Activated T-cell treated with anti-CD3 and anti-CD28 coated beads for 1 hour (primary cell): ENCODE measurements at regions not wholly inside any gene's neighbourhood (a gene's known extent, or its start where the extent isn't known, plus 50 kb on each side); places are given as distances from the start of the nearest gene placed in this dataset.

Experiments used
- DNase-seq: peaks from one replicate; pipeline ENCODE4 v3.0.0-alpha.2; 2020; ENCODE audit warnings: low read depth

GRCh38 chr12:97275256-97275655 lies 187.3 kb upstream of the RMST start:
- DNase-seq, result no peak

GRCh38 chr12:97275728-97276590 lies 186.6 kb upstream of the RMST start:
- DNase-seq, result no peak

DNA sequence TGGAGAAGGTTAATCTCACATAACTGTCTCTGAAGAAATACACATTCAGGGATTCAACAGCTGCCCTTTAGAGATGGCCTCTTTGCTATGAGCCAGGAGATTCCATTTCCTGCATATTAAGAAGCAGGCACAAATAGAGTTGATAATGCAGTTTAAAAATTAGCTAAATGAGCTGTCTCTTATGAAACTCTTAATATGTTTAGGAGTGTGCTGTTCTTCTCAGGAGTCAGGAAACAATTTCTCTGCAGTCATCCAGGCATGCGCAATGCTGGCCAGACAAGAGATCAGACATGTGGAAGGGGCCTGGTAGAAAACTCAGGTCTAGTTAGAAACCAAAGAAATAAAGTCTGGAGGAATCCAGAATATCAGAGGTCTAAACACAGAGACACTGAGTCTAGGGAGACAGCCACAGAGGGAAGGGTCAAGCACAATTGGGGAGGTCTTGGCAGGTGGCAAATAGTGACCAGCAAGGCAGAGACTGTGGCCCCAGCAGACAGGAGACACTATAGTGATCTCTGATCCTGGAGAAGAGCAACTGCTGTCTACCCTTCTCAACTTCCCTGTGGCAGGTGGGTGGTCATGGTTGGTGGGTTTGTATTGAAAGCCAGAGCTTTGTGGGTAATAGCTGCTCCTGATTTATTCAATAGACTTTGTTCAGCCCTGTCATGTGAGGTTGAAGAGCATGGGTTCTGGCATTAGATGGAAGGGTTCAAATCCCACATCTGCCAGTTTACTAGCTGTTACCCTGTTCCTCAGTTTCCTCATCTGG lies 185.8 kb upstream of the RMST start:
- DNase-seq, result no peak

- DNase-seq, result no peak
Observed at GRCh38 chr12:97283297-97283696, 179.3 kb upstream of the RMST start.

DNA sequence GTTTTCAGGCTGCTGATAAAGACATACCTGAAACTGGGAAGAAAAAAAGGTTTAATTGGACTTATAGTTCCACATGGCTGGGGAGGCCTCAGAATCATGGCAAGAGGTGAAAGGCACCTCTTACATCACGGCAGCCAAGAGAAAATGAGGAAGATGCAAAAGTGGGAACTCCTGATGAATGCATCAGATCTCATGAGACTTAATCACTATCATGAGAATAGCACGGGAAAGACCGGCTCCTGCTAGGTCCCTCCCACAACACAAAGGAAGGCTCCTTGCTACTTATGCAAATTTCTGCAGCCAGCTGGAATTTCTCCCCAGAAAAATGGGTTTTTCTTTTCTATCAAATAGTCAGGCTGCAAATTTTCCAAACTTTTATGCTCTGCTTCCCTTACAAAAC lies 174.1 kb upstream of the RMST start:
- DNase-seq, result no peak

DNA sequence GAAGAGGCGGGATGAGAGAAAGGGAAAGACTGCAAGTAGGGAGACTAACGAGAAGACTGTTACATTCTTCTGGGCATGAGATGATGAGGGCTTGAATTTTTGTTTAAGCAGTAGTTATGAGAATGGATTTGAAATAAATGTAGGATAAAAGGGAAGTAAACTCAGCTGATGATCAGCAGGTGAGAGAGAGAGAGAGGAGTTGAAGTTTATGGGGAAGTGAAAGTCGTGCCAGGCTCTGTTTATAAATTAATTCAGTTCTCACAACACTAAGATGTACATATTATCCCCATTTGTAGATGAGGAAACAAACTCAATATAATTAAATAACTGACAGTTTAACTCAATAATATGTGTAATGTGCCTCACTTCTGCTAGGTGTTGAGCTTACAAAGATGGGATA lies 170.0 kb upstream of the RMST start:
- DNase-seq, result no peak

DNA sequence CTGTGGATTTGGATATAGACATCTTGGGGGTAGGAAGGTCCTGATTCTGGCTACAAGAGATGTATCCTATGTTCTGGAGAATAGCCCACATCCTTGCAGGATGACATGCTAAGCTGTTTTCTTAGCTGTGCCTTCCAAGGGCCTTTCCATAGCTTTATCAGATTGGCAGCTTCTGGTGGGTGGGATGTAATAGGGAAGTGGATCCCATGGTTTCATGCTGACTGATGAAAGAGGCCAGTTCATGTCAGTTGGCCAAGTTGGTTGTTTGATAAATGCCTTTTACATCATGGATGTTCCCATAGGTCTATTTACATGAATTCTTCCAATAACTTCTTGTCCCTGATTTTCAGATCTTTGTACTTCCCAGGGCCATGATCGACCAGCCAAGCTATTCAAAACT lies 169.1 kb upstream of the RMST start:
- DNase-seq, result no peak

GRCh38 chr12:97299847-97300246 lies 162.8 kb upstream of the RMST start:
- no peak for DNase-seq

- DNase-seq, result no peak
Observed at GRCh38 chr12:97300431-97300830, 162.2 kb upstream of the RMST start.

GRCh38 chr12:97300891-97301290 lies 161.7 kb upstream of the RMST start:
- DNase-seq, result no peak

- DNase-seq, result no peak
Observed at GRCh38 chr12:97301576-97301975, 161.0 kb upstream of the RMST start.

DNA sequence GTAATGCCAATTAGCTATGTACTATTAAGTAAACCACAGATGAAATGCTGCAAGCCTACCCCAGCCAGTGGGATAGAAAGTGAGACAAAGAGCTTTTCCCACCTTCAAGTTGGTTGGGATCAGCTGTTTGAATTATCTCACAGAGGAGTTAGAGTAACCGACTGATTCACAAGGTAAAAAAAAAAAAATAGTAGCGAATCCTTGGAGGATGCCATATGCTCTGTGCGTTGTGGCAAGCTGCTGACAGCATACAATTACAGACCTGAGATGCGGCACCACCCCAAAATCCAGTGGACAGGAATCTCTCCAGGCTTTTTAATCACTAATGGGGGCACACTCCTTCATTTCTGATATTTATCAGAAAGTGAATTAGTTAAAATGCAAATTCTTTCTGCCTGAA lies 157.0 kb upstream of the RMST start:
- DNase-seq, result no peak

- DNase-seq, result no peak
Observed at GRCh38 chr12:97306147-97306546, 156.5 kb upstream of the RMST start.

GRCh38 chr12:97308576-97309198 lies 153.9 kb upstream of the RMST start:
- no peak for DNase-seq

- DNase-seq, result no peak
Observed at GRCh38 chr12:97309921-97310320, 152.7 kb upstream of the RMST start.

DNA sequence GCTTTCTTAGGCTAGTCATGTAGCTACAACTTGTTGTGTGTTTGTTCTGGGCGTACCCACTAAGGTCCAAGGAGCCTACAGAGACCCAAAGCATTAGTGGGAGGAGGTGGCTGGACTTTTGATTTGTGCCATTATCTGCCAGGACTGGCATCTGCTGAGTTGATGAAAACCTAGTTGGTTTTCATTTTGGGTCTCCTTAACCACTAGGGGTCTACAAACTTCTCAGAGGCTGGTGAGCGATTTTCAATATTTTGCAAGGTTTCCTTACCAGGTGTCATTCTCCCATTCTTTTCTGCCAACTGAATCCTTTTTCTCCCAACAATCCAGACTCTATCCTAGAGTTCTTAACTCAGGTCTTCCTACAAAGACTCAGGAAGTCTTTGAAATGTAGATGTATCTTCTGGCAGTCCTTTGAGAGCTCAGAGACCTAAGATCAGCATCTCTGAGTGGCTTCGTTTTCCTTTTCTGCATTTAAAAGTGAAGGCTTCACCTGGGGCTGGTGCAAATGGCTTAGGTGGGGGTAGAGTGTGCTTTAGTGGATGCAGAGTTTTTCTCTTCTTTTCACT lies 150.0 kb upstream of the RMST start:
- no peak for DNase-seq

- no peak for DNase-seq
Observed at GRCh38 chr12:97313471-97314190, 149.0 kb upstream of the RMST start.

GRCh38 chr12:97316321-97316720 lies 146.3 kb upstream of the RMST start:
- DNase-seq, result no peak

GRCh38 chr12:97321621-97322020 lies 141.0 kb upstream of the RMST start:
- DNase-seq, result no peak

DNA sequence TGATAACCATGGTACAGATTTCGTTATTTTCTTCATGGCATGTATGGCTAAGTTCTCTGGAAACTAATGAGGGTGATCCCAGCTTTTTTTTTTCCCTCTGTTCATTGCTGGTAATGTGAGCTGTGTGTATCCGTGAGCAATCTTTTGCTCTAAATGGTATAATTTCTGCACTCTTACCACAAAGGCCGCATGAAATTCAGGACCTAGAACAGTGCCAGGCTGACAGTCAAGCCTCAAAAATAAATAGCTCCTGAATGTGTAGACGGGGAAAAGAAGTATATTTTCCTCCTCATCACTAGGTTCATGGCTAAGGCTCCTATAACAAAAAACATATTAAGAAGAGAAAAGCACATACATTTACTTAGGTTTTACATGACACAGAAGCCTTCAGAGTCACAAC lies 140.2 kb upstream of the RMST start:
- DNase-seq, result no peak

DNA sequence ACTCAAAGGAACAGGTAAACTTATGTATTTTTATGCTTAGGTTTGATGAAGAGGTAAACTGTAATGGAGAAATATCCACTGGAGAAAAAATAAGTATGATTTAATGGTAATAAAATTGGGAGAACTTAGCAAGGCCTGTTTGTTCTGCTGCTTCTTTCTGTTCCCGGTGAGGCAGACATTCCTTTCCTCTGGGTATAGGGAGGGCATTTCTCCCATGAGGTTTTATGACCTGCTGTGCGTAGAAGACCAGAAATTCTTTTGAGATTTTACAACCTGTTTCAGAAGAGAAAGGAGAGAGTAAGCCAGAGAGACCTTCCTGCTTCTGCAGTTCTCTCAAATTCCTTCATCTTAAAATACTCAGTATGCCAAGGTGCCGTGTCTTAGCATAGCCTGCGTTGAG lies 139.4 kb upstream of the RMST start:
- DNase-seq, result no peak

- no peak for DNase-seq
Observed at GRCh38 chr12:97324471-97324870, 138.1 kb upstream of the RMST start.
